Loucy (cell line): ENCODE measurements at regions not wholly inside any gene's neighbourhood (a gene's known extent, or its start where the extent isn't known, plus 50 kb on each side); places are given as distances from the start of the nearest gene placed in this dataset.

ENCODE experiments used
- EZH2phosphoT487 ChIP-seq: fragments of 200-600 bp; IDR thresholded peaks from 2 replicates; pipeline ENCODE4 v1.6.1; 2018; ENCODE audit warnings: antibody characterized with exemption, mild to moderate bottlenecking, moderate library complexity, borderline replicate concordance
- TF ChIP-seq, protein P1 (sequence below): fragments of 200-600 bp; sonication (generic); conservative IDR thresholded peaks from 2 replicates; pipeline ENCODE4 v1.5.1; 2014; ENCODE audit warnings: mild to moderate bottlenecking, antibody characterized with exemption, low read length

DNA sequence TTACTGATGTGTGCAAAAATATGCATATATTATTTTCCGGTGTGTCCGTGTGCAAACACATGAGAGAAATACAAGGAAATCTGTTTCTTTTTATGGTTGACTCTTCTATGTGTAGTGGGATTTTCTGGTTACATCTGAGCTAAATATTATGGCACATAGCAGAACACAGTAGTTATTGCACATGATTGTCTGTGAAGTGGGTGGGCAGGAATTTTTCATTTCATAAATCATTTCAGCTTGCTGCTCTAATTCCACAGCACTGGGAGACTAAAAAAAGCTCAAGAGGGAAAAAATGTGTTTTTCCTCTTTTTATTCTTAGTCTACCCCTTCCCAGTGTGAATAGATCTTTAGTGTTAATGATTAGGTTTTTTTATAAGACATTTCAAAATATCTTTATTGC is 197.9 kb downstream of the MBL2 start:
- TF ChIP-seq, protein P1, sequence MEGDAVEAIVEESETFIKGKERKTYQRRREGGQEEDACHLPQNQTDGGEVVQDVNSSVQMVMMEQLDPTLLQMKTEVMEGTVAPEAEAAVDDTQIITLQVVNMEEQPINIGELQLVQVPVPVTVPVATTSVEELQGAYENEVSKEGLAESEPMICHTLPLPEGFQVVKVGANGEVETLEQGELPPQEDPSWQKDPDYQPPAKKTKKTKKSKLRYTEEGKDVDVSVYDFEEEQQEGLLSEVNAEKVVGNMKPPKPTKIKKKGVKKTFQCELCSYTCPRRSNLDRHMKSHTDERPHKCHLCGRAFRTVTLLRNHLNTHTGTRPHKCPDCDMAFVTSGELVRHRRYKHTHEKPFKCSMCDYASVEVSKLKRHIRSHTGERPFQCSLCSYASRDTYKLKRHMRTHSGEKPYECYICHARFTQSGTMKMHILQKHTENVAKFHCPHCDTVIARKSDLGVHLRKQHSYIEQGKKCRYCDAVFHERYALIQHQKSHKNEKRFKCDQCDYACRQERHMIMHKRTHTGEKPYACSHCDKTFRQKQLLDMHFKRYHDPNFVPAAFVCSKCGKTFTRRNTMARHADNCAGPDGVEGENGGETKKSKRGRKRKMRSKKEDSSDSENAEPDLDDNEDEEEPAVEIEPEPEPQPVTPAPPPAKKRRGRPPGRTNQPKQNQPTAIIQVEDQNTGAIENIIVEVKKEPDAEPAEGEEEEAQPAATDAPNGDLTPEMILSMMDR = no peak
- TF ChIP-seq EZH2phosphoT487 = no peak
